ENCODE measurements at regions not wholly inside any gene's neighbourhood (a gene's known extent, or its start where the extent isn't known, plus 50 kb on each side); places are given as distances from the start of the nearest gene placed in this dataset.

DNA sequence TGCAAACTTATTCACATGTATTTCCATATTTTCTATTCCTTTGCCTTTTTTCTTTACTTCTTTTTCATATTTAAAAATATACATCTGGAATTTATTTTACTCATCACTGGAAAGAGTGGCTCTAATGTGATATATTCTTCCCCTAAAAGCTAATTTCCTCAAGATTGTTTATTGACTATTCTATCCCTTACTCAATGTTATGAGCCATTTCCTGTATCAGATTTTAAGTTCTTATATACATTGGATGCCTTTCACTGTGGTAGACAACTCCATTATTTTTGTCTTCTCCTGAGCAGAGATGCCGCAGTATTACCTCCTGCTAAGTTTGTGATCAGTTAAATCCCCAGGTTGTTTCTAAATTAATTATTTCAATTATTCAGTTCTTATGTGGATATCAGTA is 418.4 kb upstream of the JAG1 start:
- TF ChIP-seq, protein P1, sequence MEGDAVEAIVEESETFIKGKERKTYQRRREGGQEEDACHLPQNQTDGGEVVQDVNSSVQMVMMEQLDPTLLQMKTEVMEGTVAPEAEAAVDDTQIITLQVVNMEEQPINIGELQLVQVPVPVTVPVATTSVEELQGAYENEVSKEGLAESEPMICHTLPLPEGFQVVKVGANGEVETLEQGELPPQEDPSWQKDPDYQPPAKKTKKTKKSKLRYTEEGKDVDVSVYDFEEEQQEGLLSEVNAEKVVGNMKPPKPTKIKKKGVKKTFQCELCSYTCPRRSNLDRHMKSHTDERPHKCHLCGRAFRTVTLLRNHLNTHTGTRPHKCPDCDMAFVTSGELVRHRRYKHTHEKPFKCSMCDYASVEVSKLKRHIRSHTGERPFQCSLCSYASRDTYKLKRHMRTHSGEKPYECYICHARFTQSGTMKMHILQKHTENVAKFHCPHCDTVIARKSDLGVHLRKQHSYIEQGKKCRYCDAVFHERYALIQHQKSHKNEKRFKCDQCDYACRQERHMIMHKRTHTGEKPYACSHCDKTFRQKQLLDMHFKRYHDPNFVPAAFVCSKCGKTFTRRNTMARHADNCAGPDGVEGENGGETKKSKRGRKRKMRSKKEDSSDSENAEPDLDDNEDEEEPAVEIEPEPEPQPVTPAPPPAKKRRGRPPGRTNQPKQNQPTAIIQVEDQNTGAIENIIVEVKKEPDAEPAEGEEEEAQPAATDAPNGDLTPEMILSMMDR (IDR thresholded peaks at IDR 0.05) = no peak
- TF ChIP-seq POLR2AphosphoS5 (IDR thresholded peaks at IDR 0.05; ENCODE audit: low read depth, low read length) = no peak

Measured in Panc1 (cell line).